ENCODE measurements at regions not wholly inside any gene's neighbourhood (a gene's known extent, or its start where the extent isn't known, plus 50 kb on each side); places are given as distances from the start of the nearest gene placed in this dataset.

DNA sequence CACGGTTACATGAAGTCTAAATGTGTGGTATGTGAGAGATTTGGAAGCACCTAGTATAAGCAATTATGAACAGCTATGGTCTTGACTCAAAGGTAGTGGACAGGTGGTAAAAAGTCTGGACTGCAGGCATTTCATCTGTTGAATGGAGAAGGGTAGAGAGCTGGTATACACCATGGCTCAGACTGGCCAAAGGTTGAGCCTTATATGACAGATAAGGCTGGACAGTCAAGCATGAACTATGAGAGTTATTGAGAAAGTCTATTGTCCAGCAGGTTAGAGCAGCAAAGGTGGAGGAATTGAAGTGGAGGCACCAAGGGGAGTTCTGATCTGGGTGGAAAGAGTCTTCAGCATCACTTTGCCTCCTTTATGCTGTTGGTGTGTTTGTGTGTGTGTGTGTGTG lies 346.7 kb upstream of the SLC14A2 start:
- TF ChIP-seq POLR2AphosphoS5 (IDR thresholded peaks at IDR 0.05), result no peak
- TF ChIP-seq, protein P1, sequence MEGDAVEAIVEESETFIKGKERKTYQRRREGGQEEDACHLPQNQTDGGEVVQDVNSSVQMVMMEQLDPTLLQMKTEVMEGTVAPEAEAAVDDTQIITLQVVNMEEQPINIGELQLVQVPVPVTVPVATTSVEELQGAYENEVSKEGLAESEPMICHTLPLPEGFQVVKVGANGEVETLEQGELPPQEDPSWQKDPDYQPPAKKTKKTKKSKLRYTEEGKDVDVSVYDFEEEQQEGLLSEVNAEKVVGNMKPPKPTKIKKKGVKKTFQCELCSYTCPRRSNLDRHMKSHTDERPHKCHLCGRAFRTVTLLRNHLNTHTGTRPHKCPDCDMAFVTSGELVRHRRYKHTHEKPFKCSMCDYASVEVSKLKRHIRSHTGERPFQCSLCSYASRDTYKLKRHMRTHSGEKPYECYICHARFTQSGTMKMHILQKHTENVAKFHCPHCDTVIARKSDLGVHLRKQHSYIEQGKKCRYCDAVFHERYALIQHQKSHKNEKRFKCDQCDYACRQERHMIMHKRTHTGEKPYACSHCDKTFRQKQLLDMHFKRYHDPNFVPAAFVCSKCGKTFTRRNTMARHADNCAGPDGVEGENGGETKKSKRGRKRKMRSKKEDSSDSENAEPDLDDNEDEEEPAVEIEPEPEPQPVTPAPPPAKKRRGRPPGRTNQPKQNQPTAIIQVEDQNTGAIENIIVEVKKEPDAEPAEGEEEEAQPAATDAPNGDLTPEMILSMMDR (IDR thresholded peaks at IDR 0.05), result no peak
- TF ChIP-seq POLR2A (IDR thresholded peaks at IDR 0.05), result no peak
- TF ChIP-seq EP300 (IDR thresholded peaks at IDR 0.05), result no peak
